MM.1S (cell line): ENCODE measurements at regions not wholly inside any gene's neighbourhood (a gene's known extent, or its start where the extent isn't known, plus 50 kb on each side); places are given as distances from the start of the nearest gene placed in this dataset.

Source experiments
- CTCF ChIP-seq: fragments of 300-600 bp; sonication (generic); IDR thresholded peaks from 2 replicates; pipeline ENCODE4 v1.5.1; 2016; ENCODE audit warnings: antibody characterized with exemption, low read length, mixed read lengths
- EZH2 ChIP-seq: fragments of 300-600 bp; sonication (generic); optimal IDR thresholded peaks from 2 replicates; pipeline ENCODE3; 2017; ENCODE audit warnings: low read depth, mild to moderate bottlenecking, antibody characterized with exemption, low read length, mixed read lengths

GRCh38 chr10:56823849-56824248 lies 462.8 kb upstream of the ZWINT start:
- TF ChIP-seq CTCF = peak; percentile 61
- TF ChIP-seq EZH2 = no peak
